Activated CD4-positive, alpha-beta T cell treated with anti-CD3 and anti-CD28 coated beads, Interleukin-2, amount 50 U/mL, for 1 hour (primary cell): ENCODE measurements at regions not wholly inside any gene's neighbourhood (a gene's known extent, or its start where the extent isn't known, plus 50 kb on each side); places are given as distances from the start of the nearest gene placed in this dataset.
"Not testable (repeated sequence)": the region's sequence is repeated elsewhere in the genome, so short reads cannot be mapped to it uniquely, and the experiment has no call there.

Experiments used
- DNase-seq: peaks from one replicate; pipeline ENCODE4 v3.0.0-alpha.2; 2020

DNA sequence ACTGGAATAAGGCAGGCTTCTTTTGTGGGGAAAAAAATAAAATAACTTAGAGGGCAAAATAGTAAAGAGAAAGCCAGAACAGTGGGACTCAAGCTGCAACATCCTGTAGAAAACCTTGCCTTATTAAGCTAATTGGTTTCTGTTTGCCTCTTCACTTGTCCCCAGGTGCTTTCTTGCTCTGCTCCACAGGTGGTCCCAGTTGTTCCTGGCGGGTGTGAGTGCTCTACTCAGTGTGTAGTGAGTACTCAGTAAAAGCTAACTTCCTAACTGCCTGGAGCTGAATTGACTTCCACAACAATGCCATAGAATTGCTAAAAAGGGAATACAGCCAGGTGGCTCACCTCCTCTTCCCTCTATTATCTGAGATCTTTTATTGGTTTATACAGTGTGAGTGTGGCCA, 930.2 kb downstream of the C4orf33 start:
- no peak for DNase-seq

GRCh38 chr4:130027973-130028372, 932.0 kb downstream of the C4orf33 start:
- DNase-seq, result no peak

DNA sequence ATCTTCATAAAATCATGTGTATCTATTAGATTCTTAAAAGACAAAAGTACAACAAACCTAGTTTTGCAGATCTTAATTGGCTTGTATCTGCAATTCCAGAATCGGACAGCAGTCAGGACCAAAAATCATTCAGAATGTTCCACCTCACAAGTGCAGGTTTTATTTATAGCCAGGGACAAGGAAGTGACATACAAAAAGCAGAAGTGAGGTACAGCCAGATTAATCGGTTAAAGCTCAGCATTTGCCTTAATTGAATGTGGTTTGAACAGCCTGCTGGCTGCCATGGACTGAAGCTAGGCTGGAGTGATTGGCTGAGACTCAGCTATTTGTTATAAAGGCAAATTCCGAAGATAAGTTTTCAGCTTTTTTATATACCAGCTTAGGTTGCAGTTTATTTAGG, 932.6 kb downstream of the C4orf33 start:
- DNase-seq, result no peak

GRCh38 chr4:130029442-130029841, 933.5 kb downstream of the C4orf33 start:
- no peak for DNase-seq

GRCh38 chr4:130031858-130032257, 935.9 kb downstream of the C4orf33 start:
- no peak for DNase-seq

GRCh38 chr4:130033657-130034056, 937.7 kb downstream of the C4orf33 start:
- DNase-seq, result not testable (repeated sequence)

DNA sequence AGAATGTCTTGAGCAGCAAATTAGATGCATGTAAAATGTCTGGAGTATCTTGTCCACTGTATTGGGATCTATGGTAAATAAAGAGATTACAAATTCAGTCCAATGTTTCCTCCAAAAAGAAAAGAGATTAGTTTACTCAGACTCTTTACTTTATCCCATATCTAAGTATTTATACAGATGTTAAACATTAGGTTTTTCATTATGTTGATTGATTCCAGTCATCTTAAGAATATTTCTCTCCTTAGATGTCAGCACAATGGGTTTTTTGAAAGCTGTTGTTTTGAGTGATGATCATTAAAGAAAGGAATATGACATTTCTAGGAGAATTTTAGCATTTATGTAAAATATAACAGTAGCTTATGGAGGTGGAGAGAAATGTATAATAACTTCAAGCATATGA, 938.9 kb downstream of the C4orf33 start:
- no peak for DNase-seq

DNA sequence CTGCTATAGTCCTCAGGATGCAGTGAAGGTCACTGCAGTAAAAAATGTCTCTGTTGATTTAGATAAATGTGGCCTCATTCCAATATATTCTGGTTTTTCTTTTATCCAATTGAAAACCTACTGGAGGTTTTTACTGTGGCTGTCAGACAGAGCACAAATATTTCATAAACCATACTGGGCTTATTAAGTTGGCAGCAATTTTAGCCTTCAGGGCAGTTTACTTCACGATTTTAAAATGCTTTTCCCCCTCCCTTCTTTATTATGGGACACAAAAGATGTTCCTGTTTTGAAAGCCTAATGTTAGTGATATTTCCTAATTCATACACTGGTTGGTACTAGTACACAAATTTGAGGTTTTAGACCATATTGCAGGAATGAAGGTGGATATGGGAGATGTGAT, 939.4 kb downstream of the C4orf33 start:
- DNase-seq, result no peak

GRCh38 chr4:130037866-130038265, 941.9 kb downstream of the C4orf33 start:
- DNase-seq, result not testable (repeated sequence)

DNA sequence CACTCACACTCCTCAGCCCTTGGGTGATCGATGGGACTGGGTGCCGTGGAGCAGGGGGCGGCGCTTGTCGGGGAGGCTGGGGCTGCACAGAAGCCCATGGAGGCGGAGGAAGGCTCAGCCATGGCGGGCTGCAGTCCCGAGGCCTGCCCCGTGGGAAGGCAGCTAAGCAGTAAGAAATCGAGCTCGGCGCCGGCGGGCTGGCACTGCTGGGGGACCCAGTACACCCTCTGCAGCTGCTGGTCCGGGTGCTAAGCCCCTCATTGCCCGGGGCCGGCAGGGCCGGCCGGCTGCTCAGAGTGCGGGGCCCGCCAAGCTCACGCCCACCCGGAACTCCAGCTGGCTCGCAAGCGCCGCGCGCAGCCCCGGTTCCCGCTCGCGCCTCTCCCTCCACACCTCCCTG, 942.6 kb downstream of the C4orf33 start:
- DNase-seq, result not testable (repeated sequence)

GRCh38 chr4:130043732-130044160, 947.8 kb downstream of the C4orf33 start:
- no peak for DNase-seq

- DNase-seq, result no peak
These were observed 949.0 kb downstream of the C4orf33 start for GRCh38 chr4:130044788-130045531.

DNA sequence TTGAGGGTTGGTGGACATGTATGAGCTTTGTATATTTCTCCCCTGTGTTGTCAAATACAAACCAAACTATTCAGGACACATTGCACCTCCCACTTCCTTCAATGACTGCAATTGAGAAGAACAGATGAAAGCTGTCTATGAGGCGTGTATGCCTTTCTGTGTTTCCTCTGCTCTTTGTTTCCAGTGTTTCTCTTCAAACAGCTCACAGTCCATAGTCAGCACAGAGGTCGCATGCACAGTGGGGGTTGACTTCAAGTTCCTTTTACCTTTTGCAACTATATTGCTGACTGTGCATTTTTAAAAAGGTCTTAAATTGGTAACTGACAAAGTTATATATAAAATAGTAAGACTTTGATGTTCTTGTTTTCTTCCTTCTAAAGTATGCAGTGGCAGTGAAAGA, 957.8 kb downstream of the C4orf33 start:
- no peak for DNase-seq

DNA sequence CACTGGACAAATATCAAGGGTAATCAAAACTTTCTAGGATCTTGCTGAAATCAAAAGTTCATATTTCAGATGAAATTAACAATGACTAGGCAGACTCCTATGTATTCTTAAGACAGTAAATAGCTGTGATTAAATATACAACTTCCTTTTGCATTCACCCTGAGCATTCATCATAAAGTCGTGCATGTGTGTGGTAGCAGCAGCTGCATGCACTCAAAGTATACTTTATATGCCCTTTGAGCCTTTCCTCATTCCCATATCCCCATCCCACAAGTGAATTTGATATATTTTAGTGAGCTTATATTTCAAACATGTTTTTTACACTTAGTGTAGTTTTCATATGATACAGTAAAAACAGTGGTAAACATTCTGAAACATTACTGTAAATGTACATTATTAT, 959.0 kb downstream of the C4orf33 start:
- DNase-seq, result no peak

DNA sequence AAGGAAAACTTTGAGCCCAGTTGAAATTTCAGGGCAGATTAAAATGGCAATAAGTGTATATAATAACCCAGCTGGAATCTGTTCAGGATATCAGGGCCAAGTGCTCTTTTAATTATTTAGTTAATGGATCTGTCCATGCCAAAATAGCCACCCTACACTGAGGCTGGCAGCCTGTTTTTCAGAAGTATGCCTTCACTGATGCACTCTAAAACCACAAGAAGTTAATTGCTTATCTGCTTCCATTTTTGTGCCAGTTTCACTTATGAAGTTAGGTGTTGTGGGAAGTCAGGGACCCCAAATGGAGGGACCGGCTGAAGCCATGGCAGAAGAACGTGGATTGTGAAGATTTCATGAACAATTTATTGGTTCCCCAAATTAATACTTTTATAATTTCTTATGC, 960.3 kb downstream of the C4orf33 start:
- no peak for DNase-seq

- no peak for DNase-seq
These were observed 968.5 kb downstream of the C4orf33 start for GRCh38 chr4:130064471-130064870.

DNA sequence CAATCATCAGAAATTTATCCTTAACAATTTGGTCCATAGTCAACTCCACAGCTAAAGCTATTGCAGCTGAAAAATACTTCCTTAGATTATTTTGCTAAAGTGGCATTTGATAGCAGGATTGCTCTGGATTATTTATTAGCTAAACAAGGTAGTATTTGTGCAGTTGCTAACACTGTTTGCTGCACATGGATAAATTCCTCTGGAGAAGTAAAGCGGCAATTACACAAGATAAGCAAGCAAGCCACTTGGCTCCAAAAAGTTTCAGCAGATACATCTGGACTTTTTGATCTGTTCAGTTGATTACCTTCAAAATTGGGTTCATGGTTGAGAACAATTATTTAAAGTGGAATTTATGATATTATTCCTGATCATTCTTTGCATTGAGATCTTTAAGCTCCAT, 971.5 kb downstream of the C4orf33 start:
- no peak for DNase-seq

- no peak for DNase-seq
These were observed 972.1 kb downstream of the C4orf33 start for GRCh38 chr4:130068072-130068471.

DNA sequence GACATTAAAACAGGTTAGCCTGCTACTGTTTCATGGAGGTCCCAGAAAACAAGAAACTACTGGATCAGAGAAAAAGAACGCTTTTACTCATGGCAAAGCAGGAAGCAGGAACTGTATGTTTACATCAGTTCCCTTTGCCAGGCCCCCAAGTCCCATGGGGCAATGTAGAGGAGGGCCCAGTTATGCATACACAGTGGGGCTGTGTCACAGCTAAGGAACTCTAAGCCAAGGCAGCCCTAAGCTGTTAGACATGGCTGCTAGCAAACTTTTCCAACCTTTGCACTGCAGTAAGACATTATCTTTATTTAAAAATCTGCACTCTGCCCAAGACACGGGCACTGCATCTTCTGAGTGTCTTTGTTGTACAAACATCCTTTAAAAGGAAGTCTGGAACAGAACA, 975.8 kb downstream of the C4orf33 start:
- DNase-seq, result no peak

DNA sequence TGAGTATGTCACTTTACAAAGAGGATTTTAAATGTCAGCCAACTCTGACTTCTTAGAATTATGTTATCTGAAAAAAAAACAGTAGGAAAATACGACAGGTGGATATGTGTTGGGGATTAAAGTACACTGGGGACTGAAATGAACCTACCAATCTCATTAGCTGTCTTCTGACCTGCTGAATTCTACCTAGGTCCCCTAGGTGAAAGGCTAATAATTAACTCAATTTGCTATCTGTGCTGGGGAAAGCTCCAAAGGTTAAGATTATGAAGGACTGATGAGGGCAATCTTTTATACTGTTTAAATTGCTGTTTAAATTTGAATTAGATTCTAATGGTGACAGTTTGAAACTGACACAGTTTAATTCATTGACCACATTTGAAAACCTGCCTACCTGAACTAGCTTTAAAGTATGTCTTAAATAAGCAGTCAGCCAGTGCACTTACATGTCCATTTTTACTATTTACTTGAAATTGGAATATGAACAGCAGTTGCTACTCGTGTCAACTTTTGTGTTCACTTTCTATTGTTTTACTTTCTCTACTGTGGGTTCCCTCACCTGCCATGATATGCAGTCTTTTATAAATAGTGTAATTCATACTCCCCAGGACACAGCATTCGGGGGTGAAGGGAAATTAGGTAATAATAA, 977.3 kb downstream of the C4orf33 start:
- no peak for DNase-seq

GRCh38 chr4:130074096-130074495, 978.1 kb downstream of the C4orf33 start:
- DNase-seq, result no peak

- DNase-seq, result no peak
These were observed 981.3 kb downstream of the C4orf33 start for GRCh38 chr4:130077275-130077674.

DNA sequence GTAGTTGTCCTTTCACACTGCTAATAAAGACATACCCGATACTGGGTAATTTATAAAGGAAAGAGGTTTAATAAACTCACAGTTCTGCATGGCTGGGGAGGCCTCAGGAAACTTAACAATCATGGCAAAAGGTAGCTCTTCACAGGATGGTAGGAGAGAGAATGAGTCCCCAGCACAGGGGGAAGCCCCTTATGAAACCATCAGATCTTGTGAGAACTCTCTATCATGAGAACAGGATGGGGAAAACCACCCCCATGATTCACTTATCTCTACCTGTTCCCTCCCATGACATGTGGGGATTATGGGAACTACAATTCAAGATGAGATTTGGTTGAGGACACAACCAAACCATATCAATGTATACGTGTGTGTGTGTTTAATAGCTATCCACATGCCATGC, 983.1 kb downstream of the C4orf33 start:
- DNase-seq, result not testable (repeated sequence)

DNA sequence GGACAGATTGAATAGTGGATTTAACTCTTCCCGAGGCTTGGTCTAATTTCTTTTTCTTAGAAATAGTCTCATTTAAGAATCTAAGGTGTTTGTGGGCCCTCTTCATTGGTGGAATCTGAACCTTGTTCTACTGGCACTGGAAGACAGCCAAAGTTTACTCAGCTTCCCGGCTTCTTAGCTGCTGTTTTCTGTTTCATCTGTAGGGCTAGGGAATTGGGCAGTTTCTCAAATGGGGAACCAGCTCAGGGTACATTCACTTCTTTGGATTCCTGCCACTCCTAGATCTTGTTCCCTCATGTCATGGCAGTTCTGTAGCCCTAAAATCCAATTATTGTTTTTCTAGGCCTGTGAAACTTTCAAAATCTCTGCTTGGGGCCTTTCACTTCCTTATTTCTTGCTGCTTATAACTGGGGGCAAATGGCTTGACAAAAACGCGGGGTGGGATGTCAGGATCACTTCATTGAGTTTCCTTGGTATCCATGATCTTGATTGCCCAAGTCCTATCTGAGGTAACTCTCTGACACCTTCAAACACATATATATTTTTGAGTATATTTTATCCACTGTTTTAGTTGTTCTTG, 985.0 kb downstream of the C4orf33 start:
- DNase-seq, result no peak
